HEK293 (cell line): ENCODE measurements at regions not wholly inside any gene's neighbourhood (a gene's known extent, or its start where the extent isn't known, plus 50 kb on each side); places are given as distances from the start of the nearest gene placed in this dataset.

Experiments
- ZBTB21 ChIP-seq: fragments of 450-650 bp; formaldehyde crosslinking; IDR thresholded peaks from 2 replicates; pipeline ENCODE4 v1.5.1; 2017; ENCODE audit warnings: missing biosample characterization, missing genetic modification characterization
- ZFHX2 ChIP-seq: fragments of 450-650 bp; formaldehyde crosslinking; conservative IDR thresholded peaks from 2 replicates; pipeline ENCODE4 v1.5.1; 2016; ENCODE audit warnings: missing biosample characterization, missing genetic modification characterization
- ZNF169 ChIP-seq: fragments of 450-650 bp; formaldehyde crosslinking; IDR thresholded peaks from 2 replicates; pipeline ENCODE4 v1.5.1; 2016; ENCODE audit warnings: missing biosample characterization, missing genetic modification characterization
- ZNF350 ChIP-seq: fragments of 450-650 bp; formaldehyde crosslinking; IDR thresholded peaks from 2 replicates; pipeline ENCODE4 v1.5.0; 2017; ENCODE audit warnings: missing biosample characterization, mild to moderate bottlenecking, missing genetic modification characterization
- ZNF560 ChIP-seq: fragments of 450-650 bp; formaldehyde crosslinking; IDR thresholded peaks from 2 replicates; pipeline ENCODE4 v1.5.1; 2017; ENCODE audit warnings: missing biosample characterization, missing genetic modification characterization, borderline replicate concordance
- TF ChIP-seq, protein P1 (sequence below): fragments of 450-650 bp; formaldehyde crosslinking; IDR thresholded peaks from 2 replicates; pipeline ENCODE4 v1.5.1; 2016; ENCODE audit warnings: missing biosample characterization, missing genetic modification characterization
- TF ChIP-seq, protein P2 (sequence below): fragments of 450-650 bp; formaldehyde crosslinking; IDR thresholded peaks from 2 replicates; pipeline ENCODE4 v1.5.1; 2016; ENCODE audit warnings: missing biosample characterization, missing genetic modification characterization

DNA sequence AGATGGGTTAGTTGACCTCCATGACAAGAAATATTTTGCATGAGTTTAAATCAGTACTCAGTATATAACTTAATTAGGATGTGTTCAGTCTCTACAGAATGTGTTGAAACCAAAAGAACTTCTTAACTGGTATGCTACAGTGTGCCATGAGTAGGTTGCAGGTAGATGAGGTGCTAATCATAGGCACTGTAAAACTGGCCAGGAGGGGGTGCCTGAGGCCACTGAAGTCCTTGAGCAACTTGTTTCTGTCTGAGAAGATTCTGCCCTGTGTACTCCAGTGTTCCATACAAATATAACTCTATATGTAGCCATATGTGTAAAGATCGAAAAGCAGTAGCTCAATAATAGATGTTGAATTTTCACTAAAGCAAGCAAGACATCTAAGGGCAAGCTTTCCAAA is 549.2 kb upstream of the KLF12 start:
- no peak for TF ChIP-seq ZFHX2 (tag by site-specific recombination)
- TF ChIP-seq ZNF169 (tag by site-specific recombination), result no peak
- TF ChIP-seq, protein P1, sequence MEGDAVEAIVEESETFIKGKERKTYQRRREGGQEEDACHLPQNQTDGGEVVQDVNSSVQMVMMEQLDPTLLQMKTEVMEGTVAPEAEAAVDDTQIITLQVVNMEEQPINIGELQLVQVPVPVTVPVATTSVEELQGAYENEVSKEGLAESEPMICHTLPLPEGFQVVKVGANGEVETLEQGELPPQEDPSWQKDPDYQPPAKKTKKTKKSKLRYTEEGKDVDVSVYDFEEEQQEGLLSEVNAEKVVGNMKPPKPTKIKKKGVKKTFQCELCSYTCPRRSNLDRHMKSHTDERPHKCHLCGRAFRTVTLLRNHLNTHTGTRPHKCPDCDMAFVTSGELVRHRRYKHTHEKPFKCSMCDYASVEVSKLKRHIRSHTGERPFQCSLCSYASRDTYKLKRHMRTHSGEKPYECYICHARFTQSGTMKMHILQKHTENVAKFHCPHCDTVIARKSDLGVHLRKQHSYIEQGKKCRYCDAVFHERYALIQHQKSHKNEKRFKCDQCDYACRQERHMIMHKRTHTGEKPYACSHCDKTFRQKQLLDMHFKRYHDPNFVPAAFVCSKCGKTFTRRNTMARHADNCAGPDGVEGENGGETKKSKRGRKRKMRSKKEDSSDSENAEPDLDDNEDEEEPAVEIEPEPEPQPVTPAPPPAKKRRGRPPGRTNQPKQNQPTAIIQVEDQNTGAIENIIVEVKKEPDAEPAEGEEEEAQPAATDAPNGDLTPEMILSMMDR, result no peak
- no peak for TF ChIP-seq ZBTB21 (tag by site-specific recombination)
- TF ChIP-seq ZNF560 (tag by site-specific recombination), result no peak
- TF ChIP-seq ZNF350 (tag by site-specific recombination), result no peak
- TF ChIP-seq, protein P2, sequence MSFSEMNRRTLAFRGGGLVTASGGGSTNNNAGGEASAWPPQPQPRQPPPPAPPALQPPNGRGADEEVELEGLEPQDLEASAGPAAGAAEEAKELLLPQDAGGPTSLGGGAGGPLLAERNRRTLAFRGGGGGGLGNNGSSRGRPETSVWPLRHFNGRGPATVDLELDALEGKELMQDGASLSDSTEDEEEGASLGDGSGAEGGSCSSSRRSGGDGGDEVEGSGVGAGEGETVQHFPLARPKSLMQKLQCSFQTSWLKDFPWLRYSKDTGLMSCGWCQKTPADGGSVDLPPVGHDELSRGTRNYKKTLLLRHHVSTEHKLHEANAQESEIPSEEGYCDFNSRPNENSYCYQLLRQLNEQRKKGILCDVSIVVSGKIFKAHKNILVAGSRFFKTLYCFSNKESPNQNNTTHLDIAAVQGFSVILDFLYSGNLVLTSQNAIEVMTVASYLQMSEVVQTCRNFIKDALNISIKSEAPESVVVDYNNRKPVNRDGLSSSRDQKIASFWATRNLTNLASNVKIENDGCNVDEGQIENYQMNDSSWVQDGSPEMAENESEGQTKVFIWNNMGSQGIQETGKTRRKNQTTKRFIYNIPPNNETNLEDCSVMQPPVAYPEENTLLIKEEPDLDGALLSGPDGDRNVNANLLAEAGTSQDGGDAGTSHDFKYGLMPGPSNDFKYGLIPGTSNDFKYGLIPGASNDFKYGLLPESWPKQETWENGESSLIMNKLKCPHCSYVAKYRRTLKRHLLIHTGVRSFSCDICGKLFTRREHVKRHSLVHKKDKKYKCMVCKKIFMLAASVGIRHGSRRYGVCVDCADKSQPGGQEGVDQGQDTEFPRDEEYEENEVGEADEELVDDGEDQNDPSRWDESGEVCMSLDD (tag by site-specific recombination), result no peak
